ENCODE measurements at regions not wholly inside any gene's neighbourhood (a gene's known extent, or its start where the extent isn't known, plus 50 kb on each side); places are given as distances from the start of the nearest gene placed in this dataset.

DNA sequence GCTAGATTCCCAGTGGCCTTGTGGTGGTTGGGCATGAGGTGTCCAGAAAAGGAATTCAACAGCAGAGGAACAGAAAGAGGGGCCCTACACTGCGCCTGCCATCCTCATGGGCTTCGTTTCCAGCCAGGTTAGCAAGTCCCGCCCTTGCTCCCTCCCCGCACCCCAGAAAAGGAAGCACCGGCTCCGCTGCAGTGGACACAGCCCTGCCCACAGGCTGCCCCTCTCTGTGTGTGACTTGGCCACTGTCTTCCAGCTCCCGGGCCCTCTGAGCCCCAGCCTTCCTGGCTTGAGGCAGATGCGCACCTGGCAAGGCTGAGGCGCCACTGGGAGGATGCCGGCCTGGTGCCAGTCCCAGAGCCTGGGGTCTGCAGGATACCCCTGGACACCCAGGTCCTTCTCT, 305.0 kb upstream of the IRX4 start:
- H3K4me1 ChIP-seq, result no peaks in the 10 kb centered on the region
- H3K27me3 ChIP-seq, result no peaks in the 10 kb centered on the region
- H3K36me3 ChIP-seq, result no peaks in the 10 kb centered on the region
- H3K27ac ChIP-seq, result no peak overlapping the region
- no peak overlapping the region for H3K4me3 ChIP-seq
- H3K9me3 ChIP-seq, result no peaks in the 10 kb centered on the region
- no peak for DNase-seq (ENCODE audit: low spot score in 2 of 2)
- TF ChIP-seq POLR2A (IDR thresholded peaks at IDR 0.05) (no peak), CTCF (IDR thresholded peaks at IDR 0.05) (no peak), EP300 (IDR thresholded peaks at IDR 0.05) (no peak)
- WGBS, 2 donors, result 82 to 89% methylated on average over 10 of the region's 10 CpGs

DNA sequence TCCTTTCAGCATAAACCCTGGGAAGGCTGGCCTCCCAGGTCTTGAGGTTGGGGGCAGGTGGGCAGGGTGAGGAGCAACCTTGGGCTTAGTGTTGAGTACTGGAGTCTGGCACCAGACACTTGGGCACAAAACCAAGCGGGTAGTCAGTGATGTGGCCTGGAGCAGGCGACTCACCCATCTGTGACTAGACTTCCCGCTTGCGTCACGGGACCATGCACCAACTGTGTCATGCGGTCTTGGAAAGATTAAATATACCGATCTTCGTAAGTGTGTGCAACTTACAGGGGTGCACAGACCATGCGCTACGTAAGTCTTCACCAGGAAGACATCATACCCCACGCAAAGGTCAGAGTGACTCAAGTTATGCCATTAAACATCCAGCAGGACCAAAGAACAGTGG, 304.4 kb upstream of the IRX4 start:
- TF ChIP-seq EP300 (IDR thresholded peaks at IDR 0.05) (no peak), POLR2A (IDR thresholded peaks at IDR 0.05) (no peak), CTCF (IDR thresholded peaks at IDR 0.05) (no peak)
- no peak overlapping the region for H3K27ac ChIP-seq
- H3K36me3 ChIP-seq, result no peaks in the 10 kb centered on the region
- DNase-seq (ENCODE audit: low spot score in 2 of 2), result no peak
- H3K4me1 ChIP-seq, result no peaks in the 10 kb centered on the region
- H3K4me3 ChIP-seq, result no peak overlapping the region
- H3K9me3 ChIP-seq, result no peaks in the 10 kb centered on the region
- WGBS, 2 donors, result 91 to 94% methylated on average over 11 of the region's 11 CpGs
- no peaks in the 10 kb centered on the region for H3K27me3 ChIP-seq

GRCh38 chr5:2186472-2187015, 303.8 kb upstream of the IRX4 start:
- no peaks in the 10 kb centered on the region for H3K27me3 ChIP-seq
- no peaks in the 10 kb centered on the region for H3K36me3 ChIP-seq
- DNase-seq (ENCODE audit: low spot score in 2 of 2), result no peak
- TF ChIP-seq EP300 (IDR thresholded peaks at IDR 0.05), result no peak
- TF ChIP-seq POLR2A (IDR thresholded peaks at IDR 0.05), result no peak
- no peak for TF ChIP-seq CTCF (IDR thresholded peaks at IDR 0.05)
- no peak overlapping the region for H3K4me3 ChIP-seq
- H3K9me3 ChIP-seq, result peaks cover 0 to 4% (median 0%) of the 10 kb centered on the region in 4 donors
- no peaks in the 10 kb centered on the region for H3K4me1 ChIP-seq
- 86 to 93% methylated on average over 21 to 22 of the region's 23 CpGs for WGBS, 2 donors
- no peak overlapping the region for H3K27ac ChIP-seq

GRCh38 chr5:2185646-2186471, 303.1 kb upstream of the IRX4 start:
- TF ChIP-seq EP300 (IDR thresholded peaks at IDR 0.05) (no peak), CTCF (IDR thresholded peaks at IDR 0.05) (no peak), POLR2A (IDR thresholded peaks at IDR 0.05) (no peak)
- Histone ChIP-seq H3K9me3 (peaks cover 0 to 4% (median 0%) of the 10 kb centered on the region in 4 donors), H3K36me3 (no peaks in the 10 kb centered on the region), H3K27me3 (no peaks in the 10 kb centered on the region), H3K4me3 (no peak overlapping the region), H3K4me1 (no peaks in the 10 kb centered on the region), H3K27ac (no peak overlapping the region)
- WGBS, 2 donors, result 81 to 83% methylated on average over 19 to 30 of the region's 30 CpGs
- no peak for DNase-seq (ENCODE audit: low spot score in 2 of 2)
